GM06990 (cell line): ENCODE measurements at regions not wholly inside any gene's neighbourhood (a gene's known extent, or its start where the extent isn't known, plus 50 kb on each side); places are given as distances from the start of the nearest gene placed in this dataset.

Experiments
- DNase-seq: peaks from one replicate; pipeline ENCODE4 v3.0.0-alpha.2; 2011; ENCODE audit not compliant: insufficient read length; ENCODE audit errors: extremely low read depth
- H3K27me3 ChIP-seq: replicated peaks from 2 replicates; pipeline ENCODE4 v1.6.0; 2011; ENCODE audit warnings: low read length; ENCODE audit not compliant: control insufficient read depth, insufficient read depth
- H3K36me3 ChIP-seq: 2 replicates; pipeline ENCODE4 v1.5.1; 2011; ENCODE audit warnings: low read length; ENCODE audit not compliant: control insufficient read depth, insufficient read depth
- H3K4me3 ChIP-seq: replicated peaks from 2 replicates; pipeline ENCODE4 v1.5.1; 2011; ENCODE audit warnings: low read depth, mild to moderate bottlenecking, control low read depth, low read length
- CTCF ChIP-seq: IDR thresholded peaks from 2 replicates; pipeline ENCODE4 v1.5.1; 2011; ENCODE audit warnings: low read length, control low read depth, mild to moderate bottlenecking, inconsistent platforms; ENCODE audit not compliant: insufficient read depth, poor library complexity, severe bottlenecking

GRCh38 chr13:31929031-31929770, 102.4 kb upstream of the FRY start:
- no peak for TF ChIP-seq CTCF
- Histone ChIP-seq H3K4me3 (no peak overlapping the region), H3K27me3 (no peaks in the 10 kb centered on the region), H3K36me3 (no peaks in the 10 kb centered on the region)
- DNase-seq: no peak

GRCh38 chr13:31930490-31930889, 101.1 kb upstream of the FRY start:
- Histone ChIP-seq H3K27me3 (no peaks in the 10 kb centered on the region), H3K36me3 (no peaks in the 10 kb centered on the region), H3K4me3 (no peak overlapping the region)
- DNase-seq: no peak
- no peak for TF ChIP-seq CTCF

GRCh38 chr13:31930901-31931522, 100.6 kb upstream of the FRY start:
- H3K4me3 ChIP-seq: no peak overlapping the region

GRCh38 chr13:31937436-31937835, 94.1 kb upstream of the FRY start:
- Histone ChIP-seq H3K36me3 (no peaks in the 10 kb centered on the region), H3K27me3 (no peaks in the 10 kb centered on the region), H3K4me3 (no peak overlapping the region)
- no peak for DNase-seq
- no peak for TF ChIP-seq CTCF

More at GRCh38 chr13:31930901-31931522, 100.6 kb upstream of the FRY start:
- peak; percentile 23 for DNase-seq
- Histone ChIP-seq H3K36me3 (no peaks in the 10 kb centered on the region), H3K27me3 (no peaks in the 10 kb centered on the region)
- TF ChIP-seq CTCF: no peak

- DNase-seq: no peak
- Histone ChIP-seq H3K4me3 (no peak overlapping the region), H3K27me3 (no peaks in the 10 kb centered on the region), H3K36me3 (no peaks in the 10 kb centered on the region)
- no peak for TF ChIP-seq CTCF
Observed at GRCh38 chr13:31940076-31940475, 91.5 kb upstream of the FRY start.
